A673 (cell line): ENCODE measurements at regions not wholly inside any gene's neighbourhood (a gene's known extent, or its start where the extent isn't known, plus 50 kb on each side); places are given as distances from the start of the nearest gene placed in this dataset.

Experiments
- EZH2 ChIP-seq: fragments of 200-600 bp; sonication (generic); IDR thresholded peaks from 2 replicates; pipeline ENCODE4 v1.6.1; 2017; ENCODE audit warnings: borderline replicate concordance, low read depth, mild to moderate bottlenecking, mixed read lengths, antibody characterized with exemption, low read length; ENCODE audit not compliant: poor library complexity, severe bottlenecking
- TF ChIP-seq, protein P1 (sequence below): fragments of 300-800, 200-600 bp; sonication (generic); conservative IDR thresholded peaks from 2 replicates; pipeline ENCODE4 v1.5.1; 2017; ENCODE audit warnings: low read depth, mild to moderate bottlenecking, antibody characterized with exemption, low read length, moderate library complexity, mixed read lengths

DNA sequence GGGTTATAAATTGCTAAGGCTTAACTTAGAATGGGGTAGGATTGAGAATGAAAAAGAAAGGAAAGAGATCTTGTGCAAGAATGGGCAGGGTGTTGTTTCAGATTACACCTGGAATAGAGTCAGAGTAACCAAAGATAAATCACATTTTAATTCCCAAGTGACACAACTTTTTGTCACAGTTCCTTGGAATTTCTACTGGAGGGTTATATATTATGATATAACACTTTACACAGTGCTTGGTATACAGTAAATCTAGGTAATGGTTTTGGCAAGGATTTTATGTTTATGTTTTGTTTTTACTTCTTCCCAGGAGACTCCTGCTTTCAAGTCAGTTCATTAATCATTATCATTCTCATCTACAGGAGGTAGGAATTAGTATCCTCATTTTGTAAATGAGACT is 115.7 kb upstream of the KCNJ16 start:
- TF ChIP-seq, protein P1, sequence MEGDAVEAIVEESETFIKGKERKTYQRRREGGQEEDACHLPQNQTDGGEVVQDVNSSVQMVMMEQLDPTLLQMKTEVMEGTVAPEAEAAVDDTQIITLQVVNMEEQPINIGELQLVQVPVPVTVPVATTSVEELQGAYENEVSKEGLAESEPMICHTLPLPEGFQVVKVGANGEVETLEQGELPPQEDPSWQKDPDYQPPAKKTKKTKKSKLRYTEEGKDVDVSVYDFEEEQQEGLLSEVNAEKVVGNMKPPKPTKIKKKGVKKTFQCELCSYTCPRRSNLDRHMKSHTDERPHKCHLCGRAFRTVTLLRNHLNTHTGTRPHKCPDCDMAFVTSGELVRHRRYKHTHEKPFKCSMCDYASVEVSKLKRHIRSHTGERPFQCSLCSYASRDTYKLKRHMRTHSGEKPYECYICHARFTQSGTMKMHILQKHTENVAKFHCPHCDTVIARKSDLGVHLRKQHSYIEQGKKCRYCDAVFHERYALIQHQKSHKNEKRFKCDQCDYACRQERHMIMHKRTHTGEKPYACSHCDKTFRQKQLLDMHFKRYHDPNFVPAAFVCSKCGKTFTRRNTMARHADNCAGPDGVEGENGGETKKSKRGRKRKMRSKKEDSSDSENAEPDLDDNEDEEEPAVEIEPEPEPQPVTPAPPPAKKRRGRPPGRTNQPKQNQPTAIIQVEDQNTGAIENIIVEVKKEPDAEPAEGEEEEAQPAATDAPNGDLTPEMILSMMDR = no peak
- no peak for TF ChIP-seq EZH2
